GM19395 (cell line): ENCODE measurements at regions not wholly inside any gene's neighbourhood (a gene's known extent, or its start where the extent isn't known, plus 50 kb on each side); places are given as distances from the start of the nearest gene placed in this dataset.

Experiments
- ATAC-seq: cut with Tn5 transposase; IDR thresholded peaks from one replicate; pipeline ENCODE4 v1.9.1; 2021; ENCODE audit warnings: mild to moderate bottlenecking, moderate library complexity; ENCODE audit not compliant: unreplicated experiment

DNA sequence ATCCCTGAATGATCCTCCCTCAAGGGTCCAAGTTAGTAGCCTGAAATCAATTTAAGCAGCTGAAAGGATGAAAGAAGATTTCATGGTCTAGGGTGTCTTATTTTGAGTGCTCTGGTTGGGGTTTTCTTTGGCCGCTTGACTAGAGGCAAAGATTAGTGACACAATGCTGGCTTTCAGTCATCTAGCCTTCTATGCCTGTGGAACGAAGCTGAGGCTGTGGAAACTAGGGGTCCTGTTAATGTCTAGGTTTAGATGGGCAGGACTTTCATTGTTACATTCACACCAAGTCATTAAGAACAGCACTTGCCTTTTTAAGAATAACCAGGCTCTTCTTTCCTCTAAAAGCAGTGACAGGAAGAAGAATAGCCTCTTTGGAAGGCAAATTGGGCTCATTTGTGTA lies 253.8 kb upstream of the E2F7 start:
- no peak for ATAC-seq

DNA sequence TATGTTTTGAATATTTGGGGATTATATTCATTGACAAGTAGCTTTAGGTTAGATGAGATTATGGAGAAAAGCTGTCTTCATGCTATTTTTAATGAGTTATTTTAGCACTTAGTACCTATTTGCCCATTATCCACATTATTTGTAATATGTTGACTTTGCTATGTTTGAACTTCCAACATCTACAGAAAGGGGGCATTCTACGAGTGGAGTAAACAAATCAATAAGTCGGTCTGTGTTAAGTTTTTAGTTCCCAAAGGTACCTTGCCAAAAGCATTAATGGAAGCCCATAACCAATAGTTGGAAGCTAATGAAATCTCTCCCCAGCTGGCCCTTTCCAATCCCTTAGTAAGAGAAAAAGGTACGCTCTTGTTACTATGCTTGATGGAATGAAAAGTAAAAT lies 250.0 kb upstream of the E2F7 start:
- ATAC-seq: no peak

DNA sequence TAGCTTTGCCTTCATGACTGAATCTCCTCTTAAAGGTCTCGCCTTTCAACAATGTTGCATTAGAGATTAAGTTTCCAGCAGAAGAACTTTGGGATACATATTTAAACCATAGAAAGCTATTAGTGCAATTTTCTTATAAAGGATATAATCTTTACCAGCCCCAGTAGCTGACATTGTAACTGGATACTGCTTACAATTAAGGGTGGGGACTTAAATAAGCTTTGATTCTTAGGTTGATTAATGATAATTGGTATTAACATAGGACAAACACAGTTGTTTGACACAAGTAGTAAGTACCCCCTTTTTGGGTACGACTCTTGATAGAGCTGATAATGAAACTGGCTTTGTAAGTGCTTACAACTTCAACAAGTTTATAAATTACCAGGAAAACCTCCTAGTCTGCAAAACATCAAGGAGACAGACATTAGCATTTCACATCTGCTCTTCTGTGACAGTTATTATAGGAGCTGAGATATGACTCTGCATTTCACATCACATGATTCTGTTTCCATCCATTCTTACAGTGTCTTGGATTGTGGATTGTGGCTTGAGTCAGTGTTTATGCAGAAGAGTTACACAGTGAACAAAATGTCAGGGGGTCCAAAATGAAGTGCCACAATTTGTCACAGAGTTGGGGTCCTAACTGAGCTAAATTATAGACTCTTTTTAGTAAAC lies 249.1 kb upstream of the E2F7 start:
- no peak for ATAC-seq

DNA sequence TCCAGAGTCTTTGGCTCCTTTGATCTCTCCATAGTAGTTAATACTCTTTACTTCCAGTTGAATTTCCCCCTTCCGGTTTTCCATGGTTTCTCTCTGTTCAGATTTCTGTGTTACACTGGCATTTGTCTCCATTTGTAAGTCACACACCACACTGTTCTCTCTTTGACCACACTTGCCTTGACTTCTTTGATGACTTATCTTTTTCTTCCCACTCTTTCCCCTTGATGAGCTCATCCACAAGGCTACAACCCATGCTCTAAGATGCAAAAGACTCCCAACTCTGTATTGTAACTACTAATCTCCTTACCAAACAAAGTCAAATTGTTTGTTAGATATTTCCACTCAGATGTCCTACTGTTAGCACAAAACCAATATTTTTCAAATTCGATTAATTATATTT lies 242.7 kb upstream of the E2F7 start:
- no peak for ATAC-seq

DNA sequence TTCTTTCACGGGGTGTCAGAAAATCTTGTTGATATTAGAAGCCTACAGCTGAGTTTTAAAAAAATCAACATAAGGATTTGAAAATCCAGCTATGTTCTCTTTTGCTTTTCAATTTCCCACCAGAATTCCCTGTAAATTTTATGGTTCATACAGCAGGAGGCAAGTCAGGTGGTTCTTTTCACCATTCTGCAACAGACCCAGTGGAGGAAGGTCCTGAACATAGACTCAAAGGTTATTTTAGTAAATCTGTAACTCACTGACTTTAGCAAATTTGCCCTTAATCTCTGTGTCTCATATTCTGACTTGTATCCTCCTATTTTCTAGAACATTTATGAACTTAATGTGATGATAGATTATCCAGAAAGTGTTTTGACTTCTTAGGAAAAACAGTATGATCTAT lies 235.4 kb upstream of the E2F7 start:
- no peak for ATAC-seq

DNA sequence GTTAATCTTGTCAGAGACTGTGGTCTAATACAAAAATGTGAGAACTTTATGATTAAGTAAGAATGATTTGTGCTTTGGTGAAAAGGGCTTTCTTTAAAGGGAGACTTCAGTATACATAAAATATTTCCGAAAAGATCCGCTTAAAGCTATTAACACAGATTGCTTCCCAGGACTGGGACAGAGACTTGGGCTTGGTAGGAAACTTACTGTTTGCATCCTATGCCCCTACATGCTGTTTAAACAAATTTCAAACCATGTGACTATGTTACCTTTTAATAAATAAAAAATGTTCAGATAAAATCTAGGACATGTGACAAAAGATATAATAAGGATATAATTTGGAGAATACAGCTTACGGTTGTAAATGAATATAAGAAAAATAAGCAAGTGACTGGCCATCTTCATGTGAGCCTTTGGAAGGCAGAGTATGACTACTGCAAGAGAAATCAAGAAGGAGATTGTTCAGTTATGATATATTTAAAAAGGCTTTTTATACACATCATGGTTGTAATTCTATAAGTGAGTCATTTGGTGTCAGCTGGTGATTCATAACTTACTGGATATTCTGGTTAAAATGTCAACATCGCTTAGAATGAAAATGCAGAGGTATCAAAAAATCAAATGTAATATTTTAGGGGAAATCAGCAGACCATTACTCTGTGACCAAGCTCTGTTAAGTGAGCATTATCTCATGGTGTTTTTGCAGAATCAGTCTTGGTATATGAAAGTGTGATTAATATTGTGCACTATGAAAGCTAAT lies 234.7 kb upstream of the E2F7 start:
- ATAC-seq: no peak

DNA sequence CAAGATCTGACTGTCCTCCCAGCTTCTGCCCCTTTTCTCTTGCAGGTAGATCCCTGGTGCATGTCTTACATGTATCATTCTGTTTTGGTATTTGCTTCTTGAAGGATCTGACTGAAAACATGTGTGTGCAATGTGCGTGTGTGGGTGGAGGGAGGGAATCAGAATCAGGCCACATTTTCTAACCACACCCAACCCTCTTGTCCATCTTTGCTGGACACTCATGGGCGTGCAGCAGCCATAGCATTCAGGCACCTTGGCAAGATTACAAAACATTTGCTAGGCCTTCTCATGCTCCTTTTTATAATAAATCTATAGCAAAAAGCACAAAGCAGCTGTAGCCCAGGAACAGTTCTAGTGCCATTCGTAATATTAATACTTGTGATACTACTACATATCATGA lies 233.6 kb upstream of the E2F7 start:
- ATAC-seq: no peak

DNA sequence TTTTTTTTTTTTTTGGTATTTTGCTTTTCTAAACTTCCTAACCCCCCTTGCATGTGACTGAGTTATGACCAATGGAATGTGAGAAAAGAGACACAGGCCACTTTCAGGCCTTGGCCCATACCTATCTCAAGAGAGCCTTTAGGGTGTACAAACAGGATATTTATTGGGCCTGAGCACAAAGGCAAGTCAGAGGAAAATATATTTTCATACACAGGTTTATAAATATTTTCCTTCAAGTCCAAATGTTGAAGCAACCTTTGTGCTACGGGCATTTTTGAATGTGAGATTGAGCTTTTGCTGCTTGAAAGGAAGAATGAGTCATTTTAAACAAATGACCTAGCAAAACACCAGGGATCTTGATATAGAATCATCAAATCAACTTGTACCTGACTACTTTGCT lies 228.6 kb upstream of the E2F7 start:
- ATAC-seq: no peak

DNA sequence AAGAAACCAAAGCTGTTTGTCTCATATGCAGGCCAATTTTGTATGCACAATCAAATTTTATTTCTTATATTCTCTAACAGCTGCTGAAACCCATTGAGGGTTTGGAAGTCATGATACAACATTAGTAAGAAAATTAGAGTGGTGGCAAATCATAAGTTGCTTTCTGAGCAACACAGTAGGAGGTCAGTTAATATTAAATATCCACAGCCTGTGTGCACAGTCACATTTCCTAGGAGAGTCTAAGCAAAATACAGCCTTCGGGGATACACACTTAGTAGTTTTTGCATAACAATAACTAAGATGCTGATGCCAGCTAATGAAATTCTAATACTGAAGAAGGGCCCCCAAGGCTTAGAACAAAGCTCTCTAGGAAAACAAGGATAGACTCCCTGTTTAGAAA lies 209.6 kb upstream of the E2F7 start:
- no peak for ATAC-seq

DNA sequence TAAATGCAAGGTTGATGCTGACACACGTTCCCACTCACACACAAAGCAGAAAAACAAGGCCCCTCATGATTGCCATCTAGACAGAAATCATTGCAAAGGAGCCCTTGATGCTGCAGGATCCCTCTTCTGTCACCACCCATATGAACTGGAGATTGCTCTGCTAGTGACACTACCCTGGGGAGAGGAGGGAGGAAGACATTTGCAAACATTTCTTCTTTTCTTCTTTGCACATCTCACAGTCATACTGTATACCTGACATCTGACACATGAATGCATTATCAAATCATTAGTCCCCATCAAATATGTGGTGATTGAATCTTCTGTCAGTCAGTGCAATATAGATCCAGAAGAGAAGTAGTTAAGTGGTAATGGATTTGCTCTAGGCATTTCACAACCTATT lies 208.5 kb upstream of the E2F7 start:
- no peak for ATAC-seq

DNA sequence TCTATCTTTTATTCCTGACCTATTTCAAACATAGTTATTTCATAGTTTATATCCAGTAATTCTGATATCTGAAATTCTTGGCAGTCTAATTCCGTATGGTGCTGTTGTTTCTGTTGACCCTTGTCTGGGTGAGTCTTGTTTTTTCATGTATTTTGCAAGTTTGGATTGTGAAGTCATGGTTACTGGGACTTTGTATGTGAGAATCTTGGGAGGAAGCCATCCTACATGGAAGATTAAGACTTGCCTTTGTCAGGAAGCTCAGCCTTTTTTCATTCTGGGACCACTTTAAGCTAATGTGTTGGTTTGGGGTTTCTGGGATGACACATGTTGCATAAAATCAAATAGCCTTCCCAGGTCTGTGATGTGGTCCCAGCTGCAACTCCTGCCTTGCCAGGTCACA lies 191.6 kb upstream of the E2F7 start:
- ATAC-seq: no peak

DNA sequence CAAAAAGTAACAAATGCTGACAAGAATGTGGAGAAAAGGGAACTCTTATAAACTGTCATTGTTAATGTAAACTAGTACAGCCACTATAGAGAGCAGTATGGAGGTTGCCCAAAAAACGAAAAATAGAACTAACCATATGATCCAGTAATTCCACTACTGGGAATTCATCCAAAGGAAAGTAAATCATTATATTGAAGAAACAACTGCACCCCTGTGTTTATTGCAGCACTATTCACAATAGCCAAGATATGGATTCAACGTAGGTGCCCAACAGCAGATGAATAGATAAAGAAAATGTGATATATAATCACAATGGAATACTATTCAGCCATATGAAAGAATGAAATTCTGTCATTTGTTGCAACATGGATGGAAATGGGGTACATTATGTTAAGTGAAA lies 188.0 kb upstream of the E2F7 start:
- no peak for ATAC-seq

DNA sequence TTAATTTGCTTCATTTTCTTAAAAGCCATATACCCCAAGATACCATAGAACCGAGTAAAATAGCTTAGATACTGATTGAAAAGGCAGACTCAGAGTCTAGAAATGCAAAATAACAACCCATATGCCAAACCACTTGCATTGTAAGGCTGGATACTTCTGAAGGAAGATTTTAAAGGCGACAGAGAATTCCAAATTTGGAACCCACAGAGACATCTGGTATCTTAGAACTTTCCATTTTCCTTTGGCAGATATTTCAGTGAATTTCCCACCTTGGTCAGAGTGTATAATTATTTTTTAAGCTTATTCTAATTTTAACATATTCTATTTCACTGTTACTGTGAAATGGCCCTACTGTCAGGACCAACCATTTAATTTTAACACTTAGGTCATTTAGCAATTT lies 186.4 kb upstream of the E2F7 start:
- no peak for ATAC-seq

DNA sequence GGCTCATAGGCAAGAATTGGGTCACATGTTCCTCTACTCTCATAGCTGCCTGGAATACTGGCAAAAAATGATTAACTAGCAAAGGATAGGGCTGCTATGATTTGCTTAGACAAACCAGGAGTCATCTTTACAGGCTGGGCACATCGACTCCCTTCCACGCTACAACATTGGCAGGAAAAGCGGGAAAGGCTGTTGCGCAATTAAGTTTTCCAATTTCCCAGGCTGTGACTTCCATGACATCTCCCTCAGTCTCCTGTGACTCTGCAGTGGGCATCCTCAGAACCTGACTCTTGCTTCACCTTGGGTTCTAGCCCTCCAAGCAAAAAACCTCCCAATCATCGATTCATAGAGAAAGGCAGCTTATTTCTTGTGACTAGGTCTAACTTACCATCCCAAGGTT lies 184.5 kb upstream of the E2F7 start:
- ATAC-seq: no peak

DNA sequence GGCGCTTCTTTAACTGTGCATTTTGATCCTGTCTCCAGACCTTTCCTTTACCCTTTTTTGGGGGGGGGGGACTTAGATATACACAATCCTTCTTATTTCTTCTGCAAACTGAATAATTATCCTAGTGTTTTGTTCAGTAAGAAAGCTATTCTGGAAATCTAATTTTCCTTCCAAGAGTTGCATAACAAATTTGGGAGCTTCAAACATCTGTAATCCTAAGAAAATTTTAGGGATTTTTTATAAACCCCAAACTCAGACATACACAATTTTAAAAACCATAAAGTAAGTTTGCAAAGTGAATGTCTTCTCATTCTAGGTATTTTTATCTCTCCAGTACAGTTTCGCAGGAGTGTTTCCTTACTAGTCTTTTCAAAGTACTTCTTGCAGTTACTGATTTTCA lies 182.7 kb upstream of the E2F7 start:
- no peak for ATAC-seq

DNA sequence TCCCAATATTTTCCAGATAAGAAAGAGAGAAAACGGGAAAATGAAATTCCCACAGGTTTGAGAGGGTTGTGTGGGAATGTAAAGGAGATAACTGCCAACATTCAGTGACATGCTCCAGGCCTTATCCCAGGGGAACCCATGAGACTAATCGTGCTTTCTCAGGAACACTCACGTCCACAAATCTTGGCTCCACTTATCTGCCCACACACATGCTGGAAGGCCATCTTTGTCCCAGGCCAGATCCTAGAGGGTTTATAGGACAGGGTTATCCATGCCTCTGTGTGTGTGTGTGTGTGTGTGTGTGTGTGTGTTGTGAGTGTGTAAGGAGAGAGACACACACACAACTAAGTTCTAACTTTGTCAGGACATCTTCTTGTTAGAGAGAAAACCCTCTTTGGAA lies 182.2 kb upstream of the E2F7 start:
- no peak for ATAC-seq

DNA sequence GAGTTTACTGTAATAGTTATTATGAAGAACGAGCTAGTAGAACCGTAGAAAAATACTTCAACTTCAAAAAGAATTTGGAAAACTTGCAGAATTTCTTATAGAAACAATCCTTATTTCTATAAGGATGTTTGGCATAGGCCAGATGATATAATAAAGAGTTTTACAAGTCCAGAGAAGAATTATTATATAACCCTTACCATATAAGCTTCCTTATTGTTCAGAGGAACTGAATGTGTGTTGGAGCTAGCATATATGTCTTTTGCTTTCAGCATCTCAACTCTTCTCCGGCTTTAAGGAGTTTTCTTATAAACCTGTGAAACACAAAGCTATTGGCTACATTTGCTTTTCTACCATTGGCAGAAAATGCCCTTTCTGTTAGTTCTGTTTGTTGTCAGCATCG lies 178.0 kb upstream of the E2F7 start:
- no peak for ATAC-seq

DNA sequence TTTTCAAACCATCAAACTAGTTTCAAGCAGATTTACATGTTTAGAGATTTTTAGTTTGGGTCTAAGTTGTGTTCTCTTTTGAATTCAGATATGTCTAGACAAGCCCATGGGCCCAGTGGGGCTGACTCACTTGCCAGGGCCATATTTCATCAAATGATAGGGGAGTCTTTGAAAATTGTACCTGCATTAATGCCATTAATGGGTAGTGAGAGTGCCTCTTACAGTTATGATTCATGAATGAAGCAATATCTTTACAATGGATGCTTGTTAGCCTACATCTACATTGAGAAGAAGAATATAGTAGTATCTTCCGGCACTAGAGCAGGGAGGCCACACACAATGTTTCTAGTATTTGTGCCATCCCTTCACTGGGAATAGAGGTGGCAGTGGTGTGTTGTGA lies 174.2 kb upstream of the E2F7 start:
- ATAC-seq: no peak

DNA sequence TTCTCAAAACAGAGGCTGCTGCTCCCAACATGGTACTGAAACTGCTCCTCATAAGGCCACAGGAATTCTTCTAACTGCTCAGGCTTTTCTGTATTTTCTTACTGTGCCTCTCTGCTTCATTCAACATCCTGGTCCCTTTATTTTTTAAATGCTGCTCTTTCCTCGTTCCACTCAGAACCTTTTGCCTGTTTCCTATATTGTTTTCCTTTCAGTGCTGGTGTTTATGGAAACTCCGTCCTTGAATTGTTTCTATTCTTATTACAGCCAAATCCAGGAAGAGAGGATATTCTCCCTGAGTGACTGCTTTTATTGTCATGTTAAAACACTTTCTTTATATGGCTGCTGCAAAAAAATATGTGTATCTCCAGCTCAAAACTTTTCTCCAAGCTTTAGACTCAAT lies 173.0 kb upstream of the E2F7 start:
- ATAC-seq: no peak

DNA sequence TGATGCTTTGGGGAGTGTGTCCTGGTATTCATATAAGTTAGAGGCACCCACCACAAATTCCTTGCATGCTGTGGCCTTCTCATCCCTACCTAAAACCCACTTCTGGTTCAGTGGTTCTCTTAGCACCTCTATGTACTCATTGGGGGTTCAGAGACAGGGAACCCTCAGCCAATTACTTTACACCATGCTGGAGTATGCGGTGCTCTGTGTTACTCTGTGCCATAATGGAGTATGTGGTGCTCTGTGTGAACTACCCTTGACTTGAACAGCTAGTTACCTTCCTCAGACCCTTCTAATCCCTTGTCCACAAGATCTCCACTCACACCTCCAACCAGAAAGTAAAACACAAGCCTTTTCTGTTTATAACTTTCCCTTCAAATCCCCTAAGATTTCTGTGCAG lies 172.5 kb upstream of the E2F7 start:
- ATAC-seq: no peak

DNA sequence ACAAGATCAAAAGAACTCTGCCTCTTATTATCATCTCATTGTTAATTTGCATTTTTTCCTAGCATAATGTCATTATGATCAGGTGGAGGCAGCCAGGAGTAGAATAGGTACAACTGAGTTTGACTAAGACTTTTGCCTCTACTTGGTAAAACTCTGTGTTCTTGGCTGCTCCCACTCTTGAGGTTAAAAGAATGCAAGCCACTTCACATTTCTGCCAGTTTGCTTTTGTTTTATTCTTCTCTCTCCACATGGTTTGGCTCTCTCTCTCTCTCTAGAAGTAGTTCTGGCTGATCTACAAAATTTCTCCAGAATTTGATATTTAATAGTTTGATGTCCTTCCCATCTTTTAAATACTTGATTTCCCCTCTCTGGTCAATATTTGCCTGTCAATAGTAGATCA lies 170.7 kb upstream of the E2F7 start:
- ATAC-seq: no peak

DNA sequence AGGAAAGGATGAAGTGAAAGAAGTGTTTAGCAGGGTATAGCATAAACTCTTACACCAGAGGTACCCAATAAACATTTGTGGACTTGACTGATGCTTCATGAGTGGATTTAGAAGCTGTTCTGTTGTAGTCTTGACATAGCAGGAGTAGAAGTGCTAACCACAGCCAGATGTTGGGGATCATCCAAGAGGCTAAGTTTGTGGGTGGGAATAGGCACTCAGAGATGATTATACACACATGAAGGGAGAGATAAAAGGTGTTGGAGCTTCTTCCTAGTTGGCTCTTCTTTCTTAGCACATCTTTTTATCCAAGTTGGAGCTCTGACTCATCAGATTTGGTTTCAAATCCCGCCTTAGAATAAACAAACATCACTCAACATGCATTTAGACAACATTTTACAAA lies 166.7 kb upstream of the E2F7 start:
- no peak for ATAC-seq

DNA sequence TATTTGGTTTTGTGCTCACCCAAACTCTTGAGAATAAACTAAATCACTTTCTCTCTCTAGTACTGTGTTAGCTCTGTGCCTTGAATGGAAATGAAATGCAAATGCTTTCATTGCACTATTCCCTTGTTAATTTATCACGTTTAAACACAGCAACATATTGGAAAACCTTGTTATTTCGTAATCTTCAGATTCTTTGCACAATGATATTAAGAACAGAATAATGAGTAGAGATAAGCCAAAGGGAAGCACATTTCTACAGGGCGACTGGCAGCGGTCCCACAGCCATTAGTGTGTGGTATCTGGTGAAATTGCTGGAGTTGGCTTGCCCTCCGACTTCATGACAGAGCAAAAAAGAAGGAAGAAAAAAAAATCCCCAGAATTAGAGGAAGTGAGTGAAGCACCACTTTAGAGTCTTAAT lies 166.1 kb upstream of the E2F7 start:
- ATAC-seq: no peak
